HepG2 (cell line): ENCODE measurements at regions not wholly inside any gene's neighbourhood (a gene's known extent, or its start where the extent isn't known, plus 50 kb on each side); places are given as distances from the start of the nearest gene placed in this dataset.

Experiments used
- ATAC-seq: fragments of 200-7000 bp; cut with Tn5 transposase; 3 replicates; pipeline ENCODE4 v1.9.1; 2020; ENCODE audit warnings: mild to moderate bottlenecking, moderate library complexity
- BruUV-seq: library from RNA; stranded (reverse); fragments of 400-500 nt; replicated peaks from 2 replicates; lab custom pipeline; 2021; lab: Mats Ljungman, UMichigan
- CTCF ChIA-PET: fragments of 300-600 bp; formaldehyde crosslinking; extraction: SDS; loops from one replicate; lab custom pipeline; 2021; ENCODE audit warnings: low total read pairs, inconsistent platforms, low intra/inter-chr PET ratio; lab: Yijun Ruan, JAX
- POLR2A ChIA-PET: fragments of 350-600 bp; sonication (Branson Sonifier 250); formaldehyde crosslinking; loops from one replicate; lab custom pipeline; 2020; ENCODE audit warnings: antibody characterized with exemption, inconsistent platforms; lab: Yijun Ruan, JAX
- DNase-seq: peaks from one replicate; pipeline ENCODE4 v3.0.0-alpha.2; 2015; ENCODE audit warnings: low spot score
- FAIRE-seq: peaks from 3 replicates; lab custom pipeline; 2011; peaks lifted over from hg19 to GRCh38; lab: Jason Lieb, UNC
- H2AFZ ChIP-seq: one replicate; pipeline ENCODE4 v1.6.1; 2011; ENCODE audit warnings: low read length, inconsistent platforms
- H3K27ac ChIP-seq: fragments of 300-600 bp; 3 replicates; pipeline ENCODE4 v1.8.0; 2011; ENCODE audit warnings: mixed run types, mild to moderate bottlenecking, mixed read lengths, low read length, inconsistent platforms; ENCODE audit not compliant: insufficient read depth; ENCODE audit errors: extremely low read length
- H3K27me3 ChIP-seq, 2 experiments: fragments of 200-600 bp in 1 of 2; 2 replicates in 1 of 2; 3 replicates in 1 of 2; pipeline versions ENCODE4 v1.6.0 to v1.8.0; 2011; ENCODE audit warnings: low read length in 2 of 2, mild to moderate bottlenecking in 2 of 2, moderate library complexity in 2 of 2, inconsistent platforms in 1 of 2; ENCODE audit not compliant: insufficient read depth in 2 of 2, control insufficient read depth in 1 of 2
- H3K36me3 ChIP-seq, 2 experiments: fragments of 200-600 bp in 1 of 2; replicated peaks in 1 of 2; 2 replicates in 1 of 2; 3 replicates in 1 of 2; pipeline versions ENCODE4 v1.5.1 to v1.8.0; 2011; ENCODE audit warnings: low read length in 2 of 2, inconsistent platforms in 1 of 2; ENCODE audit not compliant: insufficient read depth in 2 of 2, control insufficient read depth in 1 of 2
- H3K4me1 ChIP-seq: 2 replicates; pipeline ENCODE4 v1.5.1; 2012; ENCODE audit warnings: low read length, inconsistent platforms; ENCODE audit not compliant: insufficient read depth
- H3K4me2 ChIP-seq: 2 replicates; pipeline ENCODE4 v1.6.0; 2011; ENCODE audit warnings: low read depth, low read length, inconsistent platforms
- H3K4me3 ChIP-seq, 3 experiments: fragments of 200-600 bp in 1 of 3; sonication (generic), shearing (Covaris generic) in 1 of 3; replicated peaks in 1 of 3; 2 replicates each; pipeline ENCODE4 v1.5.1; 2011 to 2016; ENCODE audit warnings: low read length in 3 of 3, inconsistent platforms in 2 of 3, low read depth in 2 of 3, mild to moderate bottlenecking in 2 of 3, control low read depth in 1 of 3, mixed read lengths in 1 of 3; ENCODE audit not compliant: insufficient read depth in 1 of 3
- H3K79me2 ChIP-seq: one replicate; pipeline ENCODE4 v1.6.1; 2011; ENCODE audit warnings: low read length, inconsistent platforms; ENCODE audit not compliant: insufficient read depth
- H3K9ac ChIP-seq: 2 replicates; pipeline ENCODE4 v1.6.0; 2011; ENCODE audit warnings: mild to moderate bottlenecking, low read depth, low read length, inconsistent platforms; ENCODE audit not compliant: insufficient read depth
- H3K9me3 ChIP-seq: 2 replicates; pipeline ENCODE4 v1.5.1; 2012; ENCODE audit warnings: mild to moderate bottlenecking, low read length
- H4K20me1 ChIP-seq: 2 replicates; pipeline ENCODE4 v1.6.0; 2011; ENCODE audit warnings: inconsistent platforms, mild to moderate bottlenecking, low read length, moderate library complexity; ENCODE audit not compliant: insufficient read depth
- ATM ChIP-seq: fragments of 450-650 bp; IDR thresholded peaks from 2 replicates; pipeline ENCODE4 v1.7.1; 2017; ENCODE audit warnings: mild to moderate bottlenecking, borderline replicate concordance
- DNMT1 ChIP-seq: sonication (generic); formaldehyde crosslinking; IDR thresholded peaks from 2 replicates; pipeline ENCODE4 v1.5.1; 2020; ENCODE audit warnings: mild to moderate bottlenecking, missing genetic modification reagents
- GPN1 ChIP-seq: sonication (generic); formaldehyde crosslinking; IDR thresholded peaks from 2 replicates; pipeline ENCODE4 v1.5.1; 2020; ENCODE audit warnings: missing genetic modification reagents, borderline replicate concordance
- KDM2A ChIP-seq: sonication (generic); formaldehyde crosslinking; IDR thresholded peaks from 2 replicates; pipeline ENCODE4 v1.4.0; 2020; ENCODE audit warnings: low read depth, missing genetic modification reagents, borderline replicate concordance
- MEIS1 ChIP-seq: sonication (generic); formaldehyde crosslinking; IDR thresholded peaks from 2 replicates; pipeline ENCODE4 v1.9.0; 2021; ENCODE audit warnings: mild to moderate bottlenecking, missing genetic modification reagents, moderate library complexity, borderline replicate concordance
- POLR2AphosphoS2 ChIP-seq: IDR thresholded peaks from 2 replicates; pipeline ENCODE4 v1.6.1; 2011; ENCODE audit warnings: low read depth, low read length, improper control_type of control experiment
- SMAD3 ChIP-seq: sonication (generic); formaldehyde crosslinking; IDR thresholded peaks from 2 replicates; pipeline ENCODE4 v1.4.0; 2020; ENCODE audit warnings: missing genetic modification reagents
- TBX3 ChIP-seq: fragments of 450-650 bp; IDR thresholded peaks from 2 replicates; pipeline ENCODE4 v1.6.1; 2017; ENCODE audit warnings: antibody characterized with exemption, mild to moderate bottlenecking, inconsistent platforms, borderline replicate concordance
- TCF7L2 ChIP-seq: IDR thresholded peaks from 2 replicates; pipeline ENCODE4 v1.6.1; 2011; ENCODE audit warnings: mild to moderate bottlenecking, low read depth, low read length, moderate library complexity
- XBP1 ChIP-seq: sonication (generic); formaldehyde crosslinking; IDR thresholded peaks from 2 replicates; pipeline ENCODE4 v1.5.0; 2020; ENCODE audit warnings: missing genetic modification reagents
- ZFAT ChIP-seq: sonication (generic); formaldehyde crosslinking; conservative IDR thresholded peaks from 2 replicates; pipeline ENCODE4 v1.8.1; 2023; ENCODE audit warnings: missing genetic modification reagents, inconsistent platforms
- ZNF652 ChIP-seq: IDR thresholded peaks from 2 replicates; pipeline ENCODE4 v1.6.1; 2016; ENCODE audit warnings: low read depth, borderline replicate concordance
- ZNF746 ChIP-seq: sonication (generic); formaldehyde crosslinking; IDR thresholded peaks from 2 replicates; pipeline ENCODE4 v1.8.0; 2022; ENCODE audit warnings: mild to moderate bottlenecking, missing genetic modification reagents
- ZSCAN9 ChIP-seq: IDR thresholded peaks from 2 replicates; pipeline ENCODE4 v1.6.1; 2016; ENCODE audit warnings: borderline replicate concordance
- WGBS: methylation state at CpG from one replicate; pipeline ENCODE4 v1.1.6; 2017; ENCODE audit warnings: low lambda C conversion rate; 5-methylcytosine and 5-hydroxymethylcytosine counted together
- in situ Hi-C: cut with HindIII; loops from 2 replicates; pipeline ENCODE4 v1.10.0; 2017; ENCODE audit warnings: low pct_unique_long_range_greater_than_20kb; ENCODE audit not compliant: extremely low pct_ligation_motif_present
- intact Hi-C: fragments of 100-400 bp; cut with micrococcal nuclease; formaldehyde crosslinking; loops from one replicate; pipeline ENCODE4 v1.10.0; 2022; ENCODE audit not compliant: unreplicated experiment

- TF ChIP-seq TBX3, result no peak
- no peak for TF ChIP-seq MEIS1 (CRISPR knock-in tag)
- no peak for TF ChIP-seq ZNF652 (CRISPR knock-in tag)
- no peak for TF ChIP-seq TCF7L2
- no peak for TF ChIP-seq GPN1 (CRISPR knock-in tag)
- TF ChIP-seq, all 625 proteins: peak for 0
Measured at GRCh38 chr11:90656171-90656570, 433.3 kb upstream of the CHORDC1 start (continued).

- FAIRE-seq, result no peak
- WGBS, result 18% methylated on average over 2 of the region's 2 CpGs
- Histone ChIP-seq H3K79me2 (no peaks in the 10 kb centered on the region), H3K9me3 (no peaks in the 10 kb centered on the region), H2AFZ (no peak overlapping the region), H3K27ac (no peak overlapping the region), H3K4me3 (no peak overlapping the region), H3K27me3 (no peaks in the 10 kb centered on the region), H3K4me2 (no peak overlapping the region), H3K4me1 (no peaks in the 10 kb centered on the region), H3K36me3 (no peaks in the 10 kb centered on the region), H4K20me1 (no peaks in the 10 kb centered on the region), H3K9ac (no peak overlapping the region)
- no peak for DNase-seq
- no peak for ATAC-seq
- POLR2A ChIA-PET, result no interaction called here
- no TSS peak for BruUV-seq
- TF ChIP-seq ZFAT (CRISPR knock-in tag), result no peak
- no peak for TF ChIP-seq ZSCAN9 (CRISPR knock-in tag)
- in situ Hi-C loops, result no loop called here
- CTCF ChIA-PET, result no interaction called here
- intact Hi-C loops, result no loop called here
Measured at GRCh38 chr11:90650153-90650552, 427.3 kb upstream of the CHORDC1 start.

- Histone ChIP-seq H3K9ac (no peak overlapping the region), H3K36me3 (no peaks in the 10 kb centered on the region), H3K4me3 (no peak overlapping the region), H3K27me3 (no peaks in the 10 kb centered on the region), H3K9me3 (no peaks in the 10 kb centered on the region), H2AFZ (no peak overlapping the region), H4K20me1 (no peaks in the 10 kb centered on the region), H3K27ac (no peak overlapping the region), H3K4me1 (no peaks in the 10 kb centered on the region), H3K79me2 (no peaks in the 10 kb centered on the region), H3K4me2 (no peak overlapping the region)
- no TSS peak for BruUV-seq
- intact Hi-C loops, result no loop called here
- ATAC-seq (no peak), FAIRE-seq (no peak), DNase-seq (no peak)
- in situ Hi-C loops, result no loop called here
- ChIA-PET CTCF (no interaction called here), POLR2A (no interaction called here)
- TF ChIP-seq ZNF746 (CRISPR knock-in tag) (no peak), POLR2AphosphoS2 (no peak), SMAD3 (CRISPR knock-in tag) (no peak), XBP1 (no peak), DNMT1 (CRISPR knock-in tag) (no peak), KDM2A (no peak), ATM (no peak)
- 35% methylated on average over 2 of the region's 2 CpGs for WGBS
Measured at GRCh38 chr11:90646706-90647105, 423.9 kb upstream of the CHORDC1 start.
